ENCODE measurements at regions not wholly inside any gene's neighbourhood (a gene's known extent, or its start where the extent isn't known, plus 50 kb on each side); places are given as distances from the start of the nearest gene placed in this dataset.

GRCh38 chr18:60145776-60146175 is 226.8 kb downstream of the MC4R start:
- WGBS, 3 donors = 73 to 85% (median 79%) methylated on average over 2 of the region's 2 CpGs
- intact Hi-C loops (cut with DNase I) = no loop called here

GRCh38 chr18:60134806-60135205 is 235.0 kb downstream of the PMAIP1 start:
- no peak for ATAC-seq
- 65 to 72% (median 68%) methylated on average over 1 of the region's 1 CpG for WGBS, 3 donors

More at GRCh38 chr18:60145776-60146175, 226.8 kb downstream of the MC4R start:
- Histone ChIP-seq H3K27me3 (ENCODE audit: insufficient read depth in 3 of 3, low read length in 2 of 3) (no peaks in the 10 kb centered on the region), H3K27ac (no peak overlapping the region), H3K9me3 (no peaks in the 10 kb centered on the region), H3K4me1 (no peaks in the 10 kb centered on the region), H3K4me3 (no peak overlapping the region), H3K36me3 (ENCODE audit: insufficient read depth in 1 of 2, low read depth in 1 of 2) (no peaks in the 10 kb centered on the region)
- no peak for ATAC-seq
- DNase-seq = no peak
- TF ChIP-seq CTCF (IDR thresholded peaks at IDR 0.05) = no peak

GRCh38 chr18:60130284-60130683 is 230.5 kb downstream of the PMAIP1 start:
- H3K9me3 ChIP-seq = no peaks in the 10 kb centered on the region
- H3K27ac ChIP-seq = no peak overlapping the region
- TF ChIP-seq CTCF (IDR thresholded peaks at IDR 0.05) = no peak
- H3K27me3 ChIP-seq (ENCODE audit: insufficient read depth in 3 of 3, low read length in 2 of 3) = no peaks in the 10 kb centered on the region
- no peaks in the 10 kb centered on the region for H3K36me3 ChIP-seq (ENCODE audit: insufficient read depth in 1 of 2, low read depth in 1 of 2)
- intact Hi-C loops (cut with DNase I) = no loop called here
- H3K4me3 ChIP-seq = no peak overlapping the region
- H3K4me1 ChIP-seq = no peaks in the 10 kb centered on the region
- ATAC-seq (no peak), DNase-seq (no peak)

More at GRCh38 chr18:60134806-60135205, 235.0 kb downstream of the PMAIP1 start:
- H3K27ac ChIP-seq = no peak overlapping the region
- H3K4me1 ChIP-seq = no peaks in the 10 kb centered on the region
- no peak for TF ChIP-seq CTCF (IDR thresholded peaks at IDR 0.05)
- DNase-seq = no peak
- intact Hi-C loops (cut with DNase I) = no loop called here
- H3K9me3 ChIP-seq = no peaks in the 10 kb centered on the region
- no peaks in the 10 kb centered on the region for H3K27me3 ChIP-seq (ENCODE audit: insufficient read depth in 3 of 3, low read length in 2 of 3)
- no peaks in the 10 kb centered on the region for H3K36me3 ChIP-seq (ENCODE audit: insufficient read depth in 1 of 2, low read depth in 1 of 2)
- no peak overlapping the region for H3K4me3 ChIP-seq

- no peaks in the 10 kb centered on the region for H3K9me3 ChIP-seq
- no peak for TF ChIP-seq CTCF (IDR thresholded peaks at IDR 0.05)
- H3K27ac ChIP-seq = no peak overlapping the region
- intact Hi-C loops (cut with DNase I) = no loop called here
- no peak overlapping the region for H3K4me3 ChIP-seq
- no peaks in the 10 kb centered on the region for H3K4me1 ChIP-seq
- H3K36me3 ChIP-seq (ENCODE audit: insufficient read depth in 1 of 2, low read depth in 1 of 2) = no peaks in the 10 kb centered on the region
- no peaks in the 10 kb centered on the region for H3K27me3 ChIP-seq (ENCODE audit: insufficient read depth in 3 of 3, low read length in 2 of 3)
- 77 to 82% (median 78%) methylated on average over 1 of the region's 1 CpG for WGBS, 3 donors
- ATAC-seq = no peak
- no peak for DNase-seq
These were observed 223.2 kb downstream of the PMAIP1 start for GRCh38 chr18:60123031-60123430.

GRCh38 chr18:60122339-60122738 is 222.5 kb downstream of the PMAIP1 start:
- Histone ChIP-seq H3K36me3 (ENCODE audit: insufficient read depth in 1 of 2, low read depth in 1 of 2) (no peaks in the 10 kb centered on the region), H3K27ac (no peak overlapping the region), H3K4me3 (no peak overlapping the region), H3K9me3 (no peaks in the 10 kb centered on the region), H3K27me3 (ENCODE audit: insufficient read depth in 3 of 3, low read length in 2 of 3) (no peaks in the 10 kb centered on the region), H3K4me1 (no peaks in the 10 kb centered on the region)
- no peak for ATAC-seq
- no peak for DNase-seq
- intact Hi-C loops (cut with DNase I) = no loop called here
- no peak for TF ChIP-seq CTCF (IDR thresholded peaks at IDR 0.05)

All from psoas muscle (tissue), 7 donors.